ENCODE measurements at regions not wholly inside any gene's neighbourhood (a gene's known extent, or its start where the extent isn't known, plus 50 kb on each side); places are given as distances from the start of the nearest gene placed in this dataset.

DNA sequence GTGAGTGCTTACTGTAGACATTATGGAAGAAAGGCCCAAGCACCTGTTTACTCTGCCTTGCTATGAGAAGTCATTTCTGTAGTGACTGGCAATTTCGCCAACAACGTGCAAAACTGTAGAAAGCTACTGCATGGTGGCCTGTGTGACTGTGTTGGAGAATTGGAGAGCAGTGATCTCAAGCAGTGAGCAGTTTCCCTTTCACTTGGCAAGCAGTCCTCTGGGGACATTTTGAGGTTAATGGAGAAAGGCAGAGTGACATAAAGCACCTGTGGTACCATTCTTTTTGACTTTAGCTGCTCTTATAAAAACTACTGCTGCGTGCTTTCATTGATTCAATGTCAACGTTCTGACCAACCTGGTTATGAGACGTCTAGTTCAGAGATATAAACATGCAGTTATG lies 382.6 kb upstream of the JAG1 start:
- H3K4me1 ChIP-seq (ENCODE audit: insufficient read depth, low read length) = no peaks in the 10 kb centered on the region
- H3K36me3 ChIP-seq (ENCODE audit: insufficient read depth, low read length) = no peaks in the 10 kb centered on the region
- H3K9ac ChIP-seq (ENCODE audit: low read length) = no peak overlapping the region
- no peak overlapping the region for H3K27ac ChIP-seq (ENCODE audit: low read depth, low read length)
- H3K4me3 ChIP-seq (ENCODE audit: low read depth in 1 of 2, low read length in 2 of 2) = no peak overlapping the region
- no peaks in the 10 kb centered on the region for H3K27me3 ChIP-seq (ENCODE audit: control insufficient read depth in 1 of 2, insufficient read depth in 2 of 2, low read length in 2 of 2)
- no peaks in the 10 kb centered on the region for H3K9me3 ChIP-seq (ENCODE audit: low read length)

DNA sequence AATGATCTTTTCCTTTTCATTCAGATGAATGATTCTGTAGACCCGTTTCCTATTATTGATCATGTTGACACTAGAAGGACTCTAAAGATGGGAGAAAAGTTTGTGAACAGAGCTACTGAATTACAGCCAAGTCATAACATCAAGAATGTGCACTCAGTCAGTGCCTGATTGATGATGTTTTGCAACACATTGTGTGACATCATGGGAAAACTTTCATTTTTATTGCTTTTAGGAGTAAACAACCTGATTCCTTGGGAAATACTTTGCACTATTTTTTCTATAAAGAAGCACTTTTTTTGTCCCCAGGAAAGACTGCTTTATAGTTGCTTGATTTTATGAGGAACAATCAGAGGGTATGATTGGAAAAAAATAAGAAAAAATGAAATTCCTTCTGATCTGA lies 383.8 kb upstream of the JAG1 start:
- no peaks in the 10 kb centered on the region for H3K4me1 ChIP-seq (ENCODE audit: insufficient read depth, low read length)
- no peaks in the 10 kb centered on the region for H3K27me3 ChIP-seq (ENCODE audit: control insufficient read depth in 1 of 2, insufficient read depth in 2 of 2, low read length in 2 of 2)
- no peak overlapping the region for H3K27ac ChIP-seq (ENCODE audit: low read depth, low read length)
- no peaks in the 10 kb centered on the region for H3K9me3 ChIP-seq (ENCODE audit: low read length)
- H3K4me3 ChIP-seq (ENCODE audit: low read depth in 1 of 2, low read length in 2 of 2) = no peak overlapping the region
- H3K9ac ChIP-seq (ENCODE audit: low read length) = no peak overlapping the region
- H3K36me3 ChIP-seq (ENCODE audit: insufficient read depth, low read length) = no peaks in the 10 kb centered on the region

DNA sequence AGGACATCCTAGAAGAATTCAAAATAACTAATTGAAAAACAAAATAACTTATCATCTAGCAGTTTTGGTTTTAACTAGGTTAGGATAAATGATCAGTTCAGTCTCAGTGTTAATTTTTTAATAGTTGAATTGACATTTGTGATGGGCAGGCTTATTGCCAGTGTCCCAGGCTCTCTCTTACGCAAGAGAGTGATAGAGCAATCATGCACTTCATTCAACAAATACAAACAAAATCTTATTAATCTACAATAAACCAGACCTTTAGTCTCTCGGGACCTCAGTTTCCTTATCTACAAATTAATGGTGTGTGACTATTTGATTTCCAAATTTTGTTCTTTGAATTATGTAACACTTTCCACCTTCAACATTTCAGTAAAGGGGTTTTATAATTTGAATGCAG lies 385.9 kb upstream of the JAG1 start:
- no peaks in the 10 kb centered on the region for H3K9me3 ChIP-seq (ENCODE audit: low read length)
- no peaks in the 10 kb centered on the region for H3K27me3 ChIP-seq (ENCODE audit: control insufficient read depth in 1 of 2, insufficient read depth in 2 of 2, low read length in 2 of 2)
- H3K36me3 ChIP-seq (ENCODE audit: insufficient read depth, low read length) = no peaks in the 10 kb centered on the region
- no peaks in the 10 kb centered on the region for H3K4me1 ChIP-seq (ENCODE audit: insufficient read depth, low read length)
- no peak overlapping the region for H3K4me3 ChIP-seq (ENCODE audit: low read depth in 1 of 2, low read length in 2 of 2)
- no peak overlapping the region for H3K9ac ChIP-seq (ENCODE audit: low read length)
- H3K27ac ChIP-seq (ENCODE audit: low read depth, low read length) = no peak overlapping the region

DNA sequence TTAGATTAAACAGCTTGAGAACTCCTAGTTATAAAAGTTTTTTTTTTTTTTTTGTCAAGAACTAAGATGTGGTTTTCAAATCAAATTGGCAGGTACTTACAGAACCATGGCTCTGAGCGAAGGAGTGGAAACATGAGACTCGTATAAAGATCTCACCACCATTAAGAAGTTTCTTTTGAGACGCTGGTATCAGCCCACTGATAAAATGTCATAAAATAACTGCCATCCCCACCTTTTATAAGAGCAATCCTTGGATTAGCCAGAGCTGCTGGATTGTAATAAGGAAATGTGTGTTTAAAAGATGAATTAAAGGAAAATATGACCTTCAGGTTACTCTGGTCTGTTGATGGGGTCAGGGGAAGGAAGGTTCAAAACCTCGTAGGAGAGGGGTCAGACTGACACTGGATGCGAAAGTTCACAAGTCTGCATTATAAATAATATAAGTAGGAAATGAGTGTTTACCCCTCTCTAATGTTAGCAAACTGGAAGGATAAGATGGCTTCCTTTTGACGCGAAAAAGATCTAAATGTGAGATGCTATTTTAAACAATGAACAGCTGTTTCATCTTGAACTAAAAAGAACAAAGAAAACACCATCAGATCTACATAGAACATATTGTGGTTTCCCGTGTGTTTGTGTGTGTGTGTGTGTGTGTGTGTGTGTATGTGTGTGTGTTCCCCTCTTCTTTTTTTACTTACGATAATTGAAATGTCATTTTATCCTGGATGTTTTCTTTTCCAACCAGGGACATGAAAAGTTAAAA lies 386.8 kb upstream of the JAG1 start:
- Histone ChIP-seq H3K36me3 (ENCODE audit: insufficient read depth, low read length) (no peaks in the 10 kb centered on the region), H3K4me1 (ENCODE audit: insufficient read depth, low read length) (no peaks in the 10 kb centered on the region), H3K27ac (ENCODE audit: low read depth, low read length) (no peak overlapping the region), H3K9ac (ENCODE audit: low read length) (no peak overlapping the region), H3K4me3 (ENCODE audit: low read depth in 1 of 2, low read length in 2 of 2) (no peak overlapping the region), H3K27me3 (ENCODE audit: control insufficient read depth in 1 of 2, insufficient read depth in 2 of 2, low read length in 2 of 2) (no peaks in the 10 kb centered on the region), H3K9me3 (ENCODE audit: low read length) (no peaks in the 10 kb centered on the region)

DNA sequence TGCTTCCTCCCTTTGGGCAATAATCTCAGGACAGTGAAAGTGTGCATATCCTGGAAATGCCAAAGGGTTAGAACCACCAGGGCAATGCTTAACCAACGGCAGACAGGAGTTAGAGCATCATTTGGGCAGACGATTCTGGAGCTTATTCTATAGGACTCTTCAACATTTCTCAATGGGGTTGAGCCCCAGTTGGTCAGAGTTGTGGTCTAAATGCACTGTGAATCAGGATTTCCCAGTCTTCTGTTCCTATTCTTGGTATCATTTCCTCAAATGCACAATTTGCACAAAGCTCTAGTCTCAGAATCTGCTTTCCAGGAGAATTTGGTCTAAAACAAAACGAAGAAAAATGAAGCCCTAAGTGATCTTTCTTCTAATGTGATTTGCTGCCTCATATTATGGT lies 389.6 kb upstream of the JAG1 start:
- H3K36me3 ChIP-seq (ENCODE audit: insufficient read depth, low read length) = no peaks in the 10 kb centered on the region
- no peaks in the 10 kb centered on the region for H3K27me3 ChIP-seq (ENCODE audit: control insufficient read depth in 1 of 2, insufficient read depth in 2 of 2, low read length in 2 of 2)
- H3K4me1 ChIP-seq (ENCODE audit: insufficient read depth, low read length) = no peaks in the 10 kb centered on the region
- H3K9me3 ChIP-seq (ENCODE audit: low read length) = no peaks in the 10 kb centered on the region
- no peak overlapping the region for H3K4me3 ChIP-seq (ENCODE audit: low read depth in 1 of 2, low read length in 2 of 2)
- H3K9ac ChIP-seq (ENCODE audit: low read length) = no peak overlapping the region
- H3K27ac ChIP-seq (ENCODE audit: low read depth, low read length) = no peak overlapping the region

DNA sequence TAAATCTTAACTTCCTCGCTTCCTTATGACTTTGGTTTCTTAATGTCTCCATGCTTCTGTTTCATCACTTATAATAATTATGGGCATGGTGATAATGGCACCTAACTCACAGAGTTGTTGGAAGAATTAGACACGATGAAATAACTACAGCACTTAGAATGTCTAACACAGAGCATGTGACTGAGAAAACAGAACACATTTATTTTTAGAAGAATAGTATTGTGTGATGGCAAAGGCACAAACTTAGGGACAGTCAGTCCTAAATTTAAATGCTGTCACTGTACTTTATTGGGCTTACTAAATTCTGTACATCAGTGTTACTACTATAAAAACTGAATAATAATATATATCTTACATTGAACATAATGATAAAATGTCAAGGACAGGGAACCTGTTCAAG lies 391.1 kb upstream of the JAG1 start:
- Histone ChIP-seq H3K9ac (ENCODE audit: low read length) (no peak overlapping the region), H3K27me3 (ENCODE audit: control insufficient read depth in 1 of 2, insufficient read depth in 2 of 2, low read length in 2 of 2) (no peaks in the 10 kb centered on the region), H3K9me3 (ENCODE audit: low read length) (no peaks in the 10 kb centered on the region), H3K27ac (ENCODE audit: low read depth, low read length) (no peak overlapping the region), H3K4me1 (ENCODE audit: insufficient read depth, low read length) (no peaks in the 10 kb centered on the region), H3K36me3 (ENCODE audit: insufficient read depth, low read length) (no peaks in the 10 kb centered on the region), H3K4me3 (ENCODE audit: low read depth in 1 of 2, low read length in 2 of 2) (no peak overlapping the region)

DNA sequence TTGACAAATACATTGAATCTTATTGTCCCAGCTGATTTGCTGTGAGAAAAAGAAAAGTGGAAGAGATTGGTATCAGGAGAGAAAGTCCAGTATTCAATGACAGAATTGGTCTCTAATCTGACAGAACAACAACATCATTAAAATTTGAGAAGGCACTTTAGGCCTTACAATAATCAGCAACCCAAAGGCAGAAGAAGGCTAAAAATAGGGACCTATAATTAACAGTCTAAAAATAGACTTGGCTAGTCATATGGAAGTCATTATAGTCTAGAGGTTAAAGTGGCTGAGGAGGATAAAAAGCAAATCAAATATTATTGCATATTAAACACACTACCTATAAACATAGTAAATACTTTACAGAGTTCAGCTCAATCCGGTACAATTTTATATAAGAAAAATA lies 393.6 kb upstream of the JAG1 start:
- H3K9ac ChIP-seq (ENCODE audit: low read length) = no peak overlapping the region
- no peak overlapping the region for H3K4me3 ChIP-seq (ENCODE audit: low read depth in 1 of 2, low read length in 2 of 2)
- no peaks in the 10 kb centered on the region for H3K27me3 ChIP-seq (ENCODE audit: control insufficient read depth in 1 of 2, insufficient read depth in 2 of 2, low read length in 2 of 2)
- H3K4me1 ChIP-seq (ENCODE audit: insufficient read depth, low read length) = no peaks in the 10 kb centered on the region
- H3K27ac ChIP-seq (ENCODE audit: low read depth, low read length) = no peak overlapping the region
- H3K36me3 ChIP-seq (ENCODE audit: insufficient read depth, low read length) = no peaks in the 10 kb centered on the region
- H3K9me3 ChIP-seq (ENCODE audit: low read length) = no peaks in the 10 kb centered on the region

DNA sequence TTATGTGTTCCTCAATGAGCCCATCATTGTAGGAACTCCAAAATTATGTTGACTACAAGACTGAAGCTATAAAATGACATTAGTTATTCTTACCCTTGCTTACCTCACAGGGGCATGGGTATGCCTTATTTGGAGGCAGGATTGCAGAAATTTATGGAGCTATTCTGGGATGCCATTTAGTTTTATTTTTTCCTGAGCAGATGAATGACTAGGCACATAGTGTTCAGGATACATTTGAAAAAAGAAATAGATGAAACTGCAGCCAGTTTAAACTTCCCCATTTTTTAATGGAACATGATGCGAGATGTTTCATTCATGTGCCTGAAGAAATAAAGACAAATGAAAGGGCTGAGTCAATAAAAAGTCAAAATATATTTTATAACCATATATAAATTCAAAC lies 399.2 kb upstream of the JAG1 start:
- no peak overlapping the region for H3K9ac ChIP-seq (ENCODE audit: low read length)
- H3K27ac ChIP-seq (ENCODE audit: low read depth, low read length) = no peak overlapping the region
- H3K9me3 ChIP-seq (ENCODE audit: low read length) = no peaks in the 10 kb centered on the region
- no peaks in the 10 kb centered on the region for H3K36me3 ChIP-seq (ENCODE audit: insufficient read depth, low read length)
- H3K4me3 ChIP-seq (ENCODE audit: low read depth in 1 of 2, low read length in 2 of 2) = no peak overlapping the region
- H3K27me3 ChIP-seq (ENCODE audit: control insufficient read depth in 1 of 2, insufficient read depth in 2 of 2, low read length in 2 of 2) = no peaks in the 10 kb centered on the region
- H3K4me1 ChIP-seq (ENCODE audit: insufficient read depth, low read length) = no peaks in the 10 kb centered on the region

DNA sequence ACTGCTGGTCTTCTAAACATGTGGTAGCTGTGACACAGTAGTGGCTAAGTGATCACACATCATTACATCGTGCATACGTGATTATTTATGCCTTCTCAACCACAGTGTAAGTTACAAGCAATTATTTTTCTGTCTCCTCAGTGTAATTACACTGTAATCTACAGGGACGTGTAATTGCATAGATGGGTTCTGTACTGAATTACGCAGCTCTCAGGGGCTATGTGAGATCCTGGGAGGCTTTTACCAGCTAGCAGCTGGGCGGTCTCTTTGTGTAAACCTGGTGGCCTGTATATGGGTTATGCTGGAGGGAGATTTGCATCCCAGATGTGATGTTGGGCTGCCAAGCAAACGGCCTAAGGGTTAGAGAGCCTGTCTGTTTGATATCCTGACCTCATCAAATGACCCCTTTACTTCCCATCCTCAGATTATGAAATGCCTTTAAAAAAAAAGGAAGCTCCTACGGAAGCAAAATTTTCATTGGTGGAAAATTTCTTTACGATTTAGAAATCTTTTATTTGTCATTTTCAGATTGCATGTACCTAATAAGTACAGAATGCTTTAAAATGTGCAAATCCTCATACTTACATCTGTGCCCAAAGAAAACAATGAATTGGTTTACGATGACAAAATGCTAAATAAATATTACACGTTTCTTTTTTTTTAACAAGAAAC lies 402.8 kb upstream of the JAG1 start:
- H3K9me3 ChIP-seq (ENCODE audit: low read length) = no peaks in the 10 kb centered on the region
- H3K27me3 ChIP-seq (ENCODE audit: control insufficient read depth in 1 of 2, insufficient read depth in 2 of 2, low read length in 2 of 2) = no peaks in the 10 kb centered on the region
- H3K27ac ChIP-seq (ENCODE audit: low read depth, low read length) = no peak overlapping the region
- H3K9ac ChIP-seq (ENCODE audit: low read length) = no peak overlapping the region
- no peak overlapping the region for H3K4me3 ChIP-seq (ENCODE audit: low read depth in 1 of 2, low read length in 2 of 2)
- H3K36me3 ChIP-seq (ENCODE audit: insufficient read depth, low read length) = no peaks in the 10 kb centered on the region
- H3K4me1 ChIP-seq (ENCODE audit: insufficient read depth, low read length) = no peaks in the 10 kb centered on the region

DNA sequence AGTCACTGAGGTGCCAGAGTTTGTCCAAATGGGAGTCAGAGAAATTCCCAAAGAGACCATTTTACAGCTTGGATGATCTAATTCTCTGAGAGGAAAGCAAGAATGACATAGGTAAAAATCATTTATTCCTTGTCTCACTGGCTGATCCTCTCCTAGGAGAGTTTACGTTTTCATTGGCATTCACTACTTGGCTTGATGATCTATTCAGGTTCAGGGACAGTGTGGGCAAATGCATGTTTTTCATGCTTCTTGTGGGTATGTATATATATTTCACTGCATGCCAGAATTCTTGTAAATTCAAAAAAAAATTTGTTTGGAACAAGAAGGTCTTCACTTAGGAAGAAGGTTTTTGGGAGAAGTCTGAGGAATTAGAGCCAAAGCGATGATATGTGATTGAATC lies 403.4 kb upstream of the JAG1 start:
- Histone ChIP-seq H3K4me3 (ENCODE audit: low read depth in 1 of 2, low read length in 2 of 2) (no peak overlapping the region), H3K9me3 (ENCODE audit: low read length) (no peaks in the 10 kb centered on the region), H3K27me3 (ENCODE audit: control insufficient read depth in 1 of 2, insufficient read depth in 2 of 2, low read length in 2 of 2) (no peaks in the 10 kb centered on the region), H3K27ac (ENCODE audit: low read depth, low read length) (no peak overlapping the region), H3K9ac (ENCODE audit: low read length) (no peak overlapping the region), H3K36me3 (ENCODE audit: insufficient read depth, low read length) (no peaks in the 10 kb centered on the region), H3K4me1 (ENCODE audit: insufficient read depth, low read length) (no peaks in the 10 kb centered on the region)

DNA sequence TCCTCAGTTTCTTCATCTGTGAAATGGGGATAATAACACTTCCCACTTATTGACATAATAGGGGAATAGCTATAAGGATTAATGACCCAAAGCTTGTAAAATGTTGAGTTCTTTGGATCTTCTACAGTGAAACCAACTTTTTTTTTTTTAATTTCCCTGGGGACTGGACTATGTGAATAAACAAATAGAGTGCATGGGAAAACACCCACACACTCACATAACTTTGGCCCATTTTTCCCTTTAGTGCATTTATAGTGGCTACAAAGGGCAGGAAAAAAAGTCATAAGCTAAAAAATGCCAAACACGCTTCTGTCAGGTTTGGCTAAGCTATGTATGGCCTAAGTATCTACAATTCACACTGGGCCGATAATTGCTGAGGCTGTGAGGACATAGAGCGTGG lies 406.2 kb upstream of the JAG1 start:
- no peaks in the 10 kb centered on the region for H3K36me3 ChIP-seq (ENCODE audit: insufficient read depth, low read length)
- H3K9ac ChIP-seq (ENCODE audit: low read length) = no peak overlapping the region
- no peaks in the 10 kb centered on the region for H3K4me1 ChIP-seq (ENCODE audit: insufficient read depth, low read length)
- no peak overlapping the region for H3K4me3 ChIP-seq (ENCODE audit: low read depth in 1 of 2, low read length in 2 of 2)
- H3K9me3 ChIP-seq (ENCODE audit: low read length) = no peaks in the 10 kb centered on the region
- no peaks in the 10 kb centered on the region for H3K27me3 ChIP-seq (ENCODE audit: control insufficient read depth in 1 of 2, insufficient read depth in 2 of 2, low read length in 2 of 2)
- H3K27ac ChIP-seq (ENCODE audit: low read depth, low read length) = no peak overlapping the region

DNA sequence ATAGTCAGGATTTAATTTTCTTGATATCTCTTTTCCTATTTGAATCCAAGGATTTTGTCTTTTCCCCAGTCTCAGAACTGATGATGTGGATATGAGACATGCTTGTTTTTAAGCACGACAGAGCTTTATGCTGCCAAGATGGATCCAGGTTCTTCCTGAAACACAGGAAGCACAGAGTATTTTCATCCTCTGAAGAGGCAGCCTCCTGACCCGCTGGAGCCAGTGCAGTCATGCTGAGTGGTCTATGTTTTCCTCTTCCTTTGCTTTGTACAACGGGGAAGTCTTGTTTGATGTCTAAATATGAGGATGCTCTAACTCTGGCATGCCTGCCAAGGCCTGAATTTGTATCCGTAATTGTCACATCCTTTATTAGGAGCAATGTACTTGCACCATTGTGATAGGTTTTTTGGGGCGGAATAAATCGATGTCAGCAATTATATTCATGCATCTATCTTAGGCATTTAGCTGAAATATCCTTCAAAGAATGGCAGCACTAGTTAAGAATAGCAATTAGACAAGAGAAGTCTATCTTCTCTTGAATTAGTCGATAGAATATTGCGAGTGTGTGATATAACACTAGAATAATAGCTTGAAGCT lies 407.1 kb upstream of the JAG1 start:
- no peaks in the 10 kb centered on the region for H3K9me3 ChIP-seq (ENCODE audit: low read length)
- H3K9ac ChIP-seq (ENCODE audit: low read length) = no peak overlapping the region
- H3K36me3 ChIP-seq (ENCODE audit: insufficient read depth, low read length) = no peaks in the 10 kb centered on the region
- H3K4me3 ChIP-seq (ENCODE audit: low read depth in 1 of 2, low read length in 2 of 2) = no peak overlapping the region
- no peaks in the 10 kb centered on the region for H3K27me3 ChIP-seq (ENCODE audit: control insufficient read depth in 1 of 2, insufficient read depth in 2 of 2, low read length in 2 of 2)
- no peaks in the 10 kb centered on the region for H3K4me1 ChIP-seq (ENCODE audit: insufficient read depth, low read length)
- H3K27ac ChIP-seq (ENCODE audit: low read depth, low read length) = no peak overlapping the region
